ENCODE measurements at regions not wholly inside any gene's neighbourhood (a gene's known extent, or its start where the extent isn't known, plus 50 kb on each side); places are given as distances from the start of the nearest gene placed in this dataset.

DNA sequence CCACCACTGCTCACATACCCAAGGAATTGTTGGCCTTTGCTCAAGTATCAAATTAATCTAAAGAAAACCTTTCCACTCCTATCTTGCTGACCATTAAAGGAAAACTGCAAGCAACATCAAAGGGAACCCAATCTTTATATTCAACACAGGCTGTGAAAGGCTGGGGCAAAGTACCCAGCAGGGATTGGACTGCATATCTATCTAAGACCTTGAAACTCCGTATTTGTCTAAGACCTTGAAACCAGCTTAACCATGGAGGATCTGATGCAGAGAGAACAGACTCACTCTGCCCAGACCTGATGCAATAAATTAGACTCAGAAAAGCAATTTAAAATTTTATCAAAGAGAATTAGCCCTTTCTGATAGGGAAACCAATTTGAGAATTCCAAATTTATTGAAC lies 102.2 kb downstream of the DIO2 start:
- Histone ChIP-seq H3K27me3 (ENCODE audit: control insufficient read depth in 5 of 5, insufficient read depth in 4 of 5, low read length in 5 of 5) (no peaks in the 10 kb centered on the region), H3K4me3 (ENCODE audit: low read depth in 1 of 5, low read length in 5 of 5) (no peak overlapping the region), H3K36me3 (ENCODE audit: control insufficient read depth in 5 of 5, insufficient read depth in 5 of 5, low read length in 5 of 5) (no peaks in the 10 kb centered on the region), H3K4me1 (ENCODE audit: control insufficient read depth in 5 of 5, insufficient read depth in 5 of 5, low read length in 5 of 5) (no peaks in the 10 kb centered on the region), H3K9me3 (ENCODE audit: control insufficient read depth in 5 of 5, low read length in 5 of 5) (no peaks in the 10 kb centered on the region), H3K9ac (ENCODE audit: low read length in 5 of 5) (no peak overlapping the region), H3K27ac (ENCODE audit: low read depth, low read length) (no peak overlapping the region)

DNA sequence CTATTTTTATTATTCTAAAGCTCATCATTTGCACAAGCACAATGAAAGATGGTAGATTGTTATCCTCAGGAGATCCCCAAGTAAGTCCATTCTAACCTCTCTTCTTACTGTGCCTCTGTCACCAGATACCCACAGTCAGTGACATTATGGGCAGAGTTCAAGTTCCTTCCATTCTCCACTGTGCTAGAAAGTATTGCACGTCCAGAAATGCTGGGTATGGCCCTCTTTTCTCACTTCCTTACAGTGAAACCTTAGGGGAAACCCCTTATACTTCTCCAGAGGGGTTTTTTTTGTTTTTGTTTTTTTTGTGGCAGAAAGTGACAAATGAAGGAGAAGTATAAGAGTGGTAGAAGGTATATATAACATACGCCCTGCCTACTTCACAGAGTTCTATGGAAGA lies 102.9 kb downstream of the DIO2 start:
- Histone ChIP-seq H3K9ac (ENCODE audit: low read length in 5 of 5) (no peak overlapping the region), H3K27me3 (ENCODE audit: control insufficient read depth in 5 of 5, insufficient read depth in 4 of 5, low read length in 5 of 5) (no peaks in the 10 kb centered on the region), H3K4me1 (ENCODE audit: control insufficient read depth in 5 of 5, insufficient read depth in 5 of 5, low read length in 5 of 5) (no peaks in the 10 kb centered on the region), H3K9me3 (ENCODE audit: control insufficient read depth in 5 of 5, low read length in 5 of 5) (no peaks in the 10 kb centered on the region), H3K27ac (ENCODE audit: low read depth, low read length) (no peak overlapping the region), H3K36me3 (ENCODE audit: control insufficient read depth in 5 of 5, insufficient read depth in 5 of 5, low read length in 5 of 5) (no peaks in the 10 kb centered on the region), H3K4me3 (ENCODE audit: low read depth in 1 of 5, low read length in 5 of 5) (no peak overlapping the region)

DNA sequence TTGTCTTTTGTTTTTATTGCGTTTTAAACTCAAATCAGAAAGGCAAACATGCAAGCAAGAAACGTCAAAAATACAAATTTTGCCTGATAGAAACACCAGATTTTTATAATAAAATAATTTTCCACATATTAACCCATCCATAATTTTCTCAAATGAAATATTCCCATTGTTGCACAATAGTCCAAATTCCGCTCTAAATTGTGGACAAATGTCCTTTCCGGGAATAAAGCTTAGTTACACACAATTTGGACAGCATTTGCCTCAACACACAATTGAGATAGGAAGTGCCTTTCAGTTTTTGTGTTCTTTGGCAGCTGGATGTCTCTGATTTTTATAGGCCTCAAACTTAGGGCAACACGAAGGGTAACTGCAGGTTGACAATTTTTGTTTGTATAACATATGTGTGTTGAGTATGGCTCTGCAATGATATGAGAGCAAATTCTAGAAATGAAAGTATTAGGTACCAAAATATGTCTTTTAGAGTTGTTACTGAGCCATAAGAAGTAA lies 105.8 kb downstream of the DIO2 start:
- H3K4me1 ChIP-seq (ENCODE audit: control insufficient read depth in 5 of 5, insufficient read depth in 5 of 5, low read length in 5 of 5): no peaks in the 10 kb centered on the region
- H3K9me3 ChIP-seq (ENCODE audit: control insufficient read depth in 5 of 5, low read length in 5 of 5): no peaks in the 10 kb centered on the region
- H3K36me3 ChIP-seq (ENCODE audit: control insufficient read depth in 5 of 5, insufficient read depth in 5 of 5, low read length in 5 of 5): no peaks in the 10 kb centered on the region

DNA sequence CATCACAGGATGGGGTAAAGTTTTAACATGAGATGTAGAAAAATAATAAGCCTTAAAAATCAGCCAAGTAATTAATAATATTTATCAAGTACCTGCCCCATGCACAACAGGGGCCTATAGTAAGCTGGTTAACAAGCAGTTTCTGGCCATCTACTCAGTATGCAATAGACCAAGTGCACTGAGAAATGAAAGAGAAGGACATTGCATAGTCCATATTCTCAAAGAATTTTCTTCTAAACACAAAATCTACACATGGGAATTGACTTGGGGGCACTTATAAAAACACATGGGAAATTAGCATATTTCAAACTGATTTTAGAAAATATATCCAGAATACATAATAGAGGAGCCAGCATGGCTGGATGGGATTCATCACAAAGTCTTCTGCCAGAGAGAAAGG lies 109.5 kb downstream of the DIO2 start:
- Histone ChIP-seq H3K36me3 (ENCODE audit: control insufficient read depth in 5 of 5, insufficient read depth in 5 of 5, low read length in 5 of 5) (no peaks in the 10 kb centered on the region), H3K4me3 (ENCODE audit: low read depth in 1 of 5, low read length in 5 of 5) (no peak overlapping the region), H3K4me1 (ENCODE audit: control insufficient read depth in 5 of 5, insufficient read depth in 5 of 5, low read length in 5 of 5) (peaks cover 0 to 12% (median 4%) of the 10 kb centered on the region in 5 donors), H3K9me3 (ENCODE audit: control insufficient read depth in 5 of 5, low read length in 5 of 5) (no peaks in the 10 kb centered on the region), H3K27me3 (ENCODE audit: control insufficient read depth in 5 of 5, insufficient read depth in 4 of 5, low read length in 5 of 5) (no peaks in the 10 kb centered on the region), H3K9ac (ENCODE audit: low read length in 5 of 5) (no peak overlapping the region), H3K27ac (ENCODE audit: low read depth, low read length) (no peak overlapping the region)

More for the DNA sequence above, 105.8 kb downstream of the DIO2 start:
- Histone ChIP-seq H3K9ac (ENCODE audit: low read length in 5 of 5) (no peak overlapping the region), H3K27me3 (ENCODE audit: control insufficient read depth in 5 of 5, insufficient read depth in 4 of 5, low read length in 5 of 5) (no peaks in the 10 kb centered on the region), H3K4me3 (ENCODE audit: low read depth in 1 of 5, low read length in 5 of 5) (no peak overlapping the region), H3K27ac (ENCODE audit: low read depth, low read length) (no peak overlapping the region)

DNA sequence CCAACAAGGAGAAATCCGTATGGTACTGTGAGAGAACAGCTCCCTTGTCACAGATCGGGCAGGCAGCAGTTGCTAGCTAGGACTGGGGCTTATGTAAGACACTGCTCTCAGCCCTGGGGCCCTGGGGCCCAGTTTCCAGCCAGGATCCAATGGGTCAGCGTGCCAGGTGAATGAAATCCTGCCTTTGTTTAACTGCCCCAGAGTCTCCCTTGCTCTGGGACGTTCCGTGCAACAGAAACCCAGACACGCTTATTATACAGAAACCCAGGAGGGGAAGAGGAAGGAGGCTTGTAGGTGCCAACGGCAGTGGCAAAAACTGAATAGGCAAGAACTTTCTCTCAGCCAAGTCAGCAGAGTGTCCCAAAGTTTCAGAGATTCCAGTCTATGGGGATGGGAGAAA lies 110.6 kb downstream of the DIO2 start:
- Histone ChIP-seq H3K27me3 (ENCODE audit: control insufficient read depth in 5 of 5, insufficient read depth in 4 of 5, low read length in 5 of 5) (no peaks in the 10 kb centered on the region), H3K9ac (ENCODE audit: low read length in 5 of 5) (peak overlapping the region in 1 of 5 donors; percentile 30), H3K36me3 (ENCODE audit: control insufficient read depth in 5 of 5, insufficient read depth in 5 of 5, low read length in 5 of 5) (no peaks in the 10 kb centered on the region), H3K9me3 (ENCODE audit: control insufficient read depth in 5 of 5, low read length in 5 of 5) (no peaks in the 10 kb centered on the region), H3K27ac (ENCODE audit: low read depth, low read length) (no peak overlapping the region), H3K4me3 (ENCODE audit: low read depth in 1 of 5, low read length in 5 of 5) (no peak overlapping the region), H3K4me1 (ENCODE audit: control insufficient read depth in 5 of 5, insufficient read depth in 5 of 5, low read length in 5 of 5) (peaks cover 0 to 12% (median 4%) of the 10 kb centered on the region in 5 donors)

DNA sequence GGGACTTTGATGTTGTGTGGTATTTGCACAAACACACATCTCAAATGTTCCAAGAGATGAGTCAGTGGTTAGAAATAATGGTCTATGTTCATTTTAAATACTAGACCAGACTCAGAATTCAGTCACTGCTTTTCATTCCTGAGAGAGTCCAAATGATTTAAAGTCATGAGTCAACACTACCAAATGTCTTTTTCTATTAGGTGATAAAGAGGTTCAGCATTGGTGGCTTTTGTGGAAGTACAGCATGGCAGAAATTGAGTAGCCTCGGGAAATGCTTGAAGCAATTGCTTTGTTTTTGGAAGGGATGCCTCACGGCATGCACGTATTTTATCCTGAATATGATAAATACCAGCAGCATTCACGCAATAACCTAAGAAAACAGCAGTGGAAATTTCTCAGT lies 115.7 kb downstream of the DIO2 start:
- H3K36me3 ChIP-seq (ENCODE audit: control insufficient read depth in 5 of 5, insufficient read depth in 5 of 5, low read length in 5 of 5): no peaks in the 10 kb centered on the region
- H3K9ac ChIP-seq (ENCODE audit: low read length in 5 of 5): no peak overlapping the region
- no peaks in the 10 kb centered on the region for H3K9me3 ChIP-seq (ENCODE audit: control insufficient read depth in 5 of 5, low read length in 5 of 5)
- H3K4me3 ChIP-seq (ENCODE audit: low read depth in 1 of 5, low read length in 5 of 5): no peak overlapping the region
- no peak overlapping the region for H3K27ac ChIP-seq (ENCODE audit: low read depth, low read length)
- H3K4me1 ChIP-seq (ENCODE audit: control insufficient read depth in 5 of 5, insufficient read depth in 5 of 5, low read length in 5 of 5): peaks cover 0 to 12% (median 4%) of the 10 kb centered on the region in 5 donors
- no peaks in the 10 kb centered on the region for H3K27me3 ChIP-seq (ENCODE audit: control insufficient read depth in 5 of 5, insufficient read depth in 4 of 5, low read length in 5 of 5)

DNA sequence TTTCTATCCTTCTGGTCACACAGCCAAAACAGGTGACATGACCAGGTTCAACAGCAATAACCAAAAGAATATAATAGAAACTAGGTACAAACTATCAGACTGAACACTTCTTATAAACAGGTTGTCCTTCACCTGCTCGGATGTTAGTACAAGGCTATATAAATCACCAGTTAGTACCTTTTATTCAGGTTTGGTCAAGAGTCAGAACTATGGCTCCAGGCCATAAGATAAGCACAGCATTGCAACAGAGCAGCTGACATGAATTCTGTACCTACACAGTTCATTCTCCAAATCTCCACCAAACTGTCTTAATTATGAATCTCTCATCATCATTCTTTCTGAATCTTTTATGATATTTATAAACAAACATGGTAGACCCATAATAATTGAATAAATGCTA lies 123.9 kb downstream of the DIO2 start:
- H3K4me3 ChIP-seq (ENCODE audit: low read depth in 1 of 5, low read length in 5 of 5): no peak overlapping the region
- no peak overlapping the region for H3K9ac ChIP-seq (ENCODE audit: low read length in 5 of 5)
- H3K36me3 ChIP-seq (ENCODE audit: control insufficient read depth in 5 of 5, insufficient read depth in 5 of 5, low read length in 5 of 5): no peaks in the 10 kb centered on the region
- H3K27ac ChIP-seq (ENCODE audit: low read depth, low read length): no peak overlapping the region
- no peaks in the 10 kb centered on the region for H3K9me3 ChIP-seq (ENCODE audit: control insufficient read depth in 5 of 5, low read length in 5 of 5)
- H3K4me1 ChIP-seq (ENCODE audit: control insufficient read depth in 5 of 5, insufficient read depth in 5 of 5, low read length in 5 of 5): no peaks in the 10 kb centered on the region
- H3K27me3 ChIP-seq (ENCODE audit: control insufficient read depth in 5 of 5, insufficient read depth in 4 of 5, low read length in 5 of 5): no peaks in the 10 kb centered on the region

DNA sequence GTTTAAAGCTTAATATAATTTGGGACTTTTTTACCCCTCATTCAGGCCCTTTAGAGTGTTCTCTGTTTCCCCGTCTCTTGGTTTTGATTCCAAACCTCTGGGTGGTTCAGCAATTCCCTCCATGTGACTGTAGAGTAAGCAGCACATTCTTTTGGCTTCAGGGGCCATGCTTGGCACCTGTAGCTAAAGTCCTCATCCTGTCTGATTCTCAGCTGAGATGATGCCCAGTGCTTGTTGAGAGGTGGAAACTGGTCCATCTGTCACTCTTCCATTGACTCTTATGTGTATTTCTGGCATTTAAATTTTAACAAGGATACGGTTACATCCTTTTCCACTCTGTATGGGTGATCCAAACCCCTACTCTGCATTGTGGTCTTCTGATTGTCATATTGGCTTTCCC lies 127.1 kb downstream of the DIO2 start:
- Histone ChIP-seq H3K4me1 (ENCODE audit: control insufficient read depth in 5 of 5, insufficient read depth in 5 of 5, low read length in 5 of 5) (no peaks in the 10 kb centered on the region), H3K4me3 (ENCODE audit: low read depth in 1 of 5, low read length in 5 of 5) (no peak overlapping the region), H3K27me3 (ENCODE audit: control insufficient read depth in 5 of 5, insufficient read depth in 4 of 5, low read length in 5 of 5) (no peaks in the 10 kb centered on the region), H3K27ac (ENCODE audit: low read depth, low read length) (no peak overlapping the region), H3K36me3 (ENCODE audit: control insufficient read depth in 5 of 5, insufficient read depth in 5 of 5, low read length in 5 of 5) (no peaks in the 10 kb centered on the region), H3K9ac (ENCODE audit: low read length in 5 of 5) (no peak overlapping the region), H3K9me3 (ENCODE audit: control insufficient read depth in 5 of 5, low read length in 5 of 5) (no peaks in the 10 kb centered on the region)

DNA sequence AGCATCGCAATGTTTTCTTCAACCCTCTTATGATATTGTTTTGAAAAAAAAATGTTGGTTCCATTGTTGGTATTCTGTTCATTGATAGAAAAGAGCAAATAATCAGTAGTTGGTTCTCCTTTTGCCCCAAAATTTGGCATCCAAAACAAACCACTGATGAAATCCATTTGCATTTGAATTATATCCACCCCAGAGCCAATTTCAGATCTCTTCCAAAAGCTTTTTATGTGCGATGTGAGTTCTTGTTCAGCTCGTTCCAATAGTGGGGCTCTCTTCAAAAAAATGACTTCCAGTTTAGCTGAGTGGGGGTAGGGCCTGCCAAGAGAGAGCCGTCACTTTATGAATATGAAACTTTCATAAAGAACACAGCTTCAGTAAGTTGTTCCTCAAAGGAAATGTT lies 130.7 kb downstream of the DIO2 start:
- Histone ChIP-seq H3K4me3 (ENCODE audit: low read depth in 1 of 5, low read length in 5 of 5) (no peak overlapping the region), H3K27ac (ENCODE audit: low read depth, low read length) (no peak overlapping the region), H3K4me1 (ENCODE audit: control insufficient read depth in 5 of 5, insufficient read depth in 5 of 5, low read length in 5 of 5) (no peaks in the 10 kb centered on the region), H3K9me3 (ENCODE audit: control insufficient read depth in 5 of 5, low read length in 5 of 5) (no peaks in the 10 kb centered on the region), H3K36me3 (ENCODE audit: control insufficient read depth in 5 of 5, insufficient read depth in 5 of 5, low read length in 5 of 5) (no peaks in the 10 kb centered on the region), H3K27me3 (ENCODE audit: control insufficient read depth in 5 of 5, insufficient read depth in 4 of 5, low read length in 5 of 5) (no peaks in the 10 kb centered on the region), H3K9ac (ENCODE audit: low read length in 5 of 5) (no peak overlapping the region)

DNA sequence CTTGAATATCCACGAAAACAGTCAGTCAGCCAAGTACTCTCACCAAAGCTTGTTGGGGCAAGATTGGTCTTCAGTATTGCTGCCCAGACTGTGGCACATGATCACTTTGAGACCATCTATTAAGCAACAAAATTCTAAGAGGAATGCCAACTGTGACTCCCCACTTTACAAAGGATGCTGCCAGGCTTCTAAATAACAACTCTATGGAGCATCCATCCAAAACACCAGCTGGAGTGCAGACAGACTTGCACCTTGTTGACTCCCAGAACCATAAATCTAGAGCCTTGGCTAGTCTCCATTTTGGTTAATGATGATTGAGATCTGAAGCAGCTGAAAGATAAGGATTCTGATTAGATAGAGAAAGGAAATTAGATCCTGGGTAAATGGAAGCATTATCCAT lies 132.8 kb downstream of the DIO2 start:
- Histone ChIP-seq H3K4me3 (ENCODE audit: low read depth in 1 of 5, low read length in 5 of 5) (no peak overlapping the region), H3K4me1 (ENCODE audit: control insufficient read depth in 5 of 5, insufficient read depth in 5 of 5, low read length in 5 of 5) (no peaks in the 10 kb centered on the region), H3K27ac (ENCODE audit: low read depth, low read length) (no peak overlapping the region), H3K36me3 (ENCODE audit: control insufficient read depth in 5 of 5, insufficient read depth in 5 of 5, low read length in 5 of 5) (no peaks in the 10 kb centered on the region), H3K9ac (ENCODE audit: low read length in 5 of 5) (no peak overlapping the region), H3K9me3 (ENCODE audit: control insufficient read depth in 5 of 5, low read length in 5 of 5) (no peaks in the 10 kb centered on the region), H3K27me3 (ENCODE audit: control insufficient read depth in 5 of 5, insufficient read depth in 4 of 5, low read length in 5 of 5) (no peaks in the 10 kb centered on the region)

DNA sequence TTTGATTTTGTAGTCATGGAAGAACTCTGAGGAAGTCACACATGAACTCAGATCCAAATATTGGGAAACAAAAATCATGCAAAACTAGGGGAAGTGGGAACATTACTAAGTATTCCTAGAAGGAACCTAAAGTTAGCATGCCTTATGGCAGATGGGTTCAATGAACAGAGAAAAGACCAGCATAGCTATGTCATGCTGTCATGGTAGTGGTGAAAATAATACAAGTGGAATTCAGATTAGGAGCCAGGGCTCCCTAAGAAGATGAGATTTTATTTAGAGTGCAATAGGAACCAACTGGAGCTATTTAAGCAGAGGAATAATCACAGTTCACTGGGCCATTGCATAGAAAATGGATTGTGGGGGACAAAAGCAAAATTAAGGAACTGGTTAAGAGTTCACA lies 134.0 kb downstream of the DIO2 start:
- peaks cover 0 to 5% (median 5%) of the 10 kb centered on the region in 5 donors for H3K9me3 ChIP-seq (ENCODE audit: control insufficient read depth in 5 of 5, low read length in 5 of 5)
- no peaks in the 10 kb centered on the region for H3K36me3 ChIP-seq (ENCODE audit: control insufficient read depth in 5 of 5, insufficient read depth in 5 of 5, low read length in 5 of 5)
- H3K9ac ChIP-seq (ENCODE audit: low read length in 5 of 5): no peak overlapping the region
- H3K27ac ChIP-seq (ENCODE audit: low read depth, low read length): no peak overlapping the region
- no peaks in the 10 kb centered on the region for H3K27me3 ChIP-seq (ENCODE audit: control insufficient read depth in 5 of 5, insufficient read depth in 4 of 5, low read length in 5 of 5)
- no peak overlapping the region for H3K4me3 ChIP-seq (ENCODE audit: low read depth in 1 of 5, low read length in 5 of 5)
- no peaks in the 10 kb centered on the region for H3K4me1 ChIP-seq (ENCODE audit: control insufficient read depth in 5 of 5, insufficient read depth in 5 of 5, low read length in 5 of 5)
